ENCODE measurements at regions not wholly inside any gene's neighbourhood (a gene's known extent, or its start where the extent isn't known, plus 50 kb on each side); places are given as distances from the start of the nearest gene placed in this dataset.

- in situ Hi-C loops (cut with MboI) (no loop called here), intact Hi-C loops (cut with micrococcal nuclease) (no loop called here)
- Histone ChIP-seq H3K79me2 (ENCODE audit: control insufficient read depth, insufficient read depth, low read length) (no peaks in the 10 kb centered on the region), H3K4me2 (ENCODE audit: insufficient read depth, low read length) (no peak overlapping the region), H3K9me1 (ENCODE audit: control insufficient read depth, insufficient read depth, low read length) (no peaks in the 10 kb centered on the region), H4K20me1 (replicated peaks; ENCODE audit: control insufficient read depth, insufficient read depth, low read length) (no peaks in the 10 kb centered on the region), H3K27me3 (ENCODE audit: control insufficient read depth in 2 of 2, insufficient read depth in 2 of 2, low read length in 2 of 2) (no peaks in the 10 kb centered on the region), H3K27ac (ENCODE audit: extremely low read depth, low read depth, low read length) (no peak overlapping the region), H2AFZ (ENCODE audit: low read depth, low read length) (no peak overlapping the region), H3K4me1 (replicated peaks in 1 of 2; ENCODE audit: control insufficient read depth in 2 of 2, insufficient read depth in 2 of 2, low read length in 2 of 2) (no peaks in the 10 kb centered on the region), H3K9me3 (replicated peaks; ENCODE audit: control insufficient read depth, insufficient read depth, low read depth, low read length) (no peaks in the 10 kb centered on the region), H3K36me3 (ENCODE audit: control insufficient read depth, insufficient read depth, low read length) (no peaks in the 10 kb centered on the region), H3K4me3 (no peak overlapping the region), H3K9ac (ENCODE audit: insufficient read depth in 1 of 2, low read depth in 2 of 2, low read length in 2 of 2) (no peak overlapping the region)
- POLR2A ChIA-PET: no interaction called here
- TF ChIP-seq CHAMP1 (IDR thresholded peaks at IDR 0.05) (no peak), TAL1 (IDR thresholded peaks at IDR 0.05) (no peak), KLF16 (IDR thresholded peaks at IDR 0.05) (no peak), HBP1 (CRISPR knock-in tag; IDR thresholded peaks at IDR 0.05) (no peak), MGA (IDR thresholded peaks at IDR 0.05) (no peak)
- 0% methylated on average over 7 of the region's 7 CpGs for WGBS (ENCODE audit: insufficient coverage, low coverage, missing lambda C conversion rate)
- BruUV-seq (replicated peaks): no TSS peak
- FAIRE-seq (no peak), ATAC-seq (no peak), DNase-seq (ENCODE audit: extremely low read depth in 1 of 4, low spot score in 3 of 4) (no peak)
- CTCF ChIA-PET (ENCODE audit: low intra/inter-chr PET ratio): no interaction called here
Observed at GRCh38 chr5:101915554-101915953, 380.5 kb downstream of the SLCO4C1 start.

All from K562 (cell line).